ENCODE measurements at regions not wholly inside any gene's neighbourhood (a gene's known extent, or its start where the extent isn't known, plus 50 kb on each side); places are given as distances from the start of the nearest gene placed in this dataset.

DNA sequence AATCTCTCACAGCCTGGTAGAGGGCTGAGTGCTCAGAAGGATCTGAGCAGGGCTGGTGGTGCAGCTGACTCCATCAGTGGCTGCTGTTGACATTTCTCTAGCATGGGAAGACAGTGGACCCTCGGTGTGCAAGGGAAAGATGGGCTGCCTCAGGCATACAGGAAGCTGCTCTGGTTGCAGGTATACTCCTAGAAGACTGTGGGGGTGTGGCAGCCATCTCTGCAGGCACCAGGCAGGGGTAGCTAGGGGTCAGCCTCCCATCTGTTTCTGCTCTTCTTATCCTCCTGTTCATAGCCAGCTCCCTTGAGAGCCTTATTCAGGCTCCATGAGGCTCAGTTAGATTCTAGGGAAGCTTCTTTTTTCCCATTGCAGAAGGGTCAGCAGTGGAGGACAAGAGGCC, 475.5 kb downstream of the TSHZ3 start:
- Histone ChIP-seq H2AK5ac (ENCODE audit: insufficient read length, low read length) (no peak overlapping the region), H3K23ac (ENCODE audit: insufficient read length, low read depth, low read length) (no peak overlapping the region), H3K4ac (ENCODE audit: low read depth, low read length) (no peak overlapping the region), H3T11ph (ENCODE audit: low read length) (no peak overlapping the region), H2BK120ac (ENCODE audit: low read depth, low read length, poor library complexity, severe bottlenecking) (no peak overlapping the region), H3K23me2 (ENCODE audit: insufficient read length, low read depth, low read length, poor library complexity, severe bottlenecking) (no peaks in the 10 kb centered on the region), H4K91ac (ENCODE audit: insufficient read length, low read depth, low read length) (no peak overlapping the region), H3K27me3 (ENCODE audit: insufficient read depth, low read length) (no peaks in the 10 kb centered on the region), H2BK15ac (ENCODE audit: low read depth, low read length) (no peak overlapping the region), H3K14ac (ENCODE audit: insufficient read depth, low read length) (no peak overlapping the region), H3K9me3 (ENCODE audit: control insufficient read depth, low read depth, low read length) (no peaks in the 10 kb centered on the region), H2AFZ (ENCODE audit: low read length) (no peak overlapping the region), H3K4me1 (ENCODE audit: insufficient read depth, low read length) (no peaks in the 10 kb centered on the region), H3K9ac (ENCODE audit: extremely low read depth, insufficient read length, low read length) (no peak overlapping the region), H3K56ac (ENCODE audit: insufficient read length, low read depth, low read length) (no peak overlapping the region), H2BK12ac (ENCODE audit: insufficient read length, low read depth, low read length) (no peak overlapping the region), H3K79me1 (ENCODE audit: insufficient read depth, low read depth, low read length, poor library complexity, severe bottlenecking) (no peaks in the 10 kb centered on the region), H2BK20ac (ENCODE audit: low read depth, low read length, poor library complexity, severe bottlenecking) (no peak overlapping the region), H4K20me1 (ENCODE audit: control insufficient read depth, insufficient read depth, insufficient read length) (no peaks in the 10 kb centered on the region), H3K27ac (ENCODE audit: insufficient read length, low read depth, low read length) (no peak overlapping the region), H4K5ac (ENCODE audit: insufficient read length, low read depth, low read length) (no peak overlapping the region), H2BK5ac (ENCODE audit: insufficient read length, low read length) (no peak overlapping the region), H3K79me2 (ENCODE audit: insufficient read depth, low read length) (no peaks in the 10 kb centered on the region), H3K18ac (ENCODE audit: insufficient read length, low read depth, low read length) (no peak overlapping the region), H4K8ac (replicated peaks; ENCODE audit: insufficient read length, low read depth, low read length) (no peak overlapping the region), H3K4me2 (ENCODE audit: insufficient read depth, insufficient read length, low read length) (no peak overlapping the region)
- H3K9me3 Mint-ChIP-seq, result peaks cover 0 to 2% of the 10 kb centered on the region in 2 experiments; a peak in 1 of 5 replicates
- WGBS (ENCODE audit: extremely low coverage, insufficient read length, low lambda C conversion rate), result no CpG with 5 or more reads among the region's 1 CpG
- no peaks in the 10 kb centered on the region for H3K4me1 Mint-ChIP-seq
- H3K27ac Mint-ChIP-seq, result no peak overlapping the region
- DNase-seq, result peak; percentile 7
- TF ChIP-seq, protein P1, sequence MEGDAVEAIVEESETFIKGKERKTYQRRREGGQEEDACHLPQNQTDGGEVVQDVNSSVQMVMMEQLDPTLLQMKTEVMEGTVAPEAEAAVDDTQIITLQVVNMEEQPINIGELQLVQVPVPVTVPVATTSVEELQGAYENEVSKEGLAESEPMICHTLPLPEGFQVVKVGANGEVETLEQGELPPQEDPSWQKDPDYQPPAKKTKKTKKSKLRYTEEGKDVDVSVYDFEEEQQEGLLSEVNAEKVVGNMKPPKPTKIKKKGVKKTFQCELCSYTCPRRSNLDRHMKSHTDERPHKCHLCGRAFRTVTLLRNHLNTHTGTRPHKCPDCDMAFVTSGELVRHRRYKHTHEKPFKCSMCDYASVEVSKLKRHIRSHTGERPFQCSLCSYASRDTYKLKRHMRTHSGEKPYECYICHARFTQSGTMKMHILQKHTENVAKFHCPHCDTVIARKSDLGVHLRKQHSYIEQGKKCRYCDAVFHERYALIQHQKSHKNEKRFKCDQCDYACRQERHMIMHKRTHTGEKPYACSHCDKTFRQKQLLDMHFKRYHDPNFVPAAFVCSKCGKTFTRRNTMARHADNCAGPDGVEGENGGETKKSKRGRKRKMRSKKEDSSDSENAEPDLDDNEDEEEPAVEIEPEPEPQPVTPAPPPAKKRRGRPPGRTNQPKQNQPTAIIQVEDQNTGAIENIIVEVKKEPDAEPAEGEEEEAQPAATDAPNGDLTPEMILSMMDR (conservative IDR thresholded peaks at IDR 0.05), result no peak
- H3K4me3 Mint-ChIP-seq, result no peak overlapping the region
- H3K36me3 Mint-ChIP-seq (ENCODE audit: insufficient read depth in 1 of 3, low read depth in 3 of 3), result no peaks in the 10 kb centered on the region
- H3K27me3 Mint-ChIP-seq (ENCODE audit: low read depth), result peaks cover 6% of the 10 kb centered on the region

Data from H9 (cell line).